ENCODE measurements at regions not wholly inside any gene's neighbourhood (a gene's known extent, or its start where the extent isn't known, plus 50 kb on each side); places are given as distances from the start of the nearest gene placed in this dataset.

- DNase-seq (ENCODE audit: low read depth, low spot score) = no peak
- POLR2A ChIA-PET = no interaction called here
- CTCF ChIA-PET = no interaction called here
- no peak overlapping the region for H3K4me3 ChIP-seq (ENCODE audit: low read depth, low read length)
- no peak for TF ChIP-seq CTCF (IDR thresholded peaks at IDR 0.05; ENCODE audit: insufficient read depth, low read length, missing control alignments)
Observed at GRCh38 chr4:115781528-115782146, 668.2 kb upstream of the NDST4 start.

- no peak overlapping the region for H3K4me3 ChIP-seq (ENCODE audit: low read depth, low read length)
- POLR2A ChIA-PET = no interaction called here
- TF ChIP-seq CTCF (IDR thresholded peaks at IDR 0.05; ENCODE audit: insufficient read depth, low read length, missing control alignments) = no peak
- no peak for DNase-seq (ENCODE audit: low read depth, low spot score)
- CTCF ChIA-PET = no interaction called here
Observed at GRCh38 chr4:115780835-115781234, 667.4 kb upstream of the NDST4 start.

- DNase-seq (ENCODE audit: low read depth, low spot score) = no peak
- ChIA-PET POLR2A (no interaction called here), CTCF (no interaction called here)
- TF ChIP-seq CTCF (IDR thresholded peaks at IDR 0.05; ENCODE audit: insufficient read depth, low read length, missing control alignments) = no peak
- no peak overlapping the region for H3K4me3 ChIP-seq (ENCODE audit: low read depth, low read length)
Observed at GRCh38 chr4:115780268-115780667, 666.8 kb upstream of the NDST4 start.

GRCh38 chr4:115770046-115770543 lies 656.7 kb upstream of the NDST4 start:
- CTCF ChIA-PET = no interaction called here
- TF ChIP-seq CTCF (IDR thresholded peaks at IDR 0.05; ENCODE audit: insufficient read depth, low read length, missing control alignments) = no peak
- no peak for DNase-seq (ENCODE audit: low read depth, low spot score)
- POLR2A ChIA-PET = no interaction called here
- no peak overlapping the region for H3K4me3 ChIP-seq (ENCODE audit: low read depth, low read length)

- ChIA-PET POLR2A (no interaction called here), CTCF (no interaction called here)
- TF ChIP-seq CTCF (IDR thresholded peaks at IDR 0.05; ENCODE audit: insufficient read depth, low read length, missing control alignments) = no peak
- no peak for DNase-seq (ENCODE audit: low read depth, low spot score)
- H3K4me3 ChIP-seq (ENCODE audit: low read depth, low read length) = no peak overlapping the region
Observed at GRCh38 chr4:115769396-115769795, 656.0 kb upstream of the NDST4 start.

GRCh38 chr4:115763051-115763450 lies 649.6 kb upstream of the NDST4 start:
- no peak for DNase-seq (ENCODE audit: low read depth, low spot score)
- no peak for TF ChIP-seq CTCF (IDR thresholded peaks at IDR 0.05; ENCODE audit: insufficient read depth, low read length, missing control alignments)
- POLR2A ChIA-PET = no interaction called here
- no peak overlapping the region for H3K4me3 ChIP-seq (ENCODE audit: low read depth, low read length)
- CTCF ChIA-PET = no interaction called here

Data from AG04449 (cell line).